Pancreas (tissue), 10 donors: ENCODE measurements at regions not wholly inside any gene's neighbourhood (a gene's known extent, or its start where the extent isn't known, plus 50 kb on each side); places are given as distances from the start of the nearest gene placed in this dataset.

Source experiments
- ATAC-seq, 4 donors: fragments of 200-7000 bp; cut with Tn5 transposase; one replicate each; pipeline versions ENCODE4 v1.8.0 to v1.9.1; 2020; ENCODE audit warnings: mild to moderate bottlenecking in 4 of 4, moderate library complexity in 4 of 4
- DNase-seq, 6 donors: peaks; one replicate each; pipeline ENCODE4 v3.0.0-alpha.2; 2020
- FAIRE-seq: peaks from 2 replicates; lab custom pipeline; 2012; peaks lifted over from hg19 to GRCh38; lab: Jason Lieb, UNC
- H3K27ac ChIP-seq, 4 donors: fragments of 200-600 bp; sonication (generic); 1 replicate in 3 of 4; 2 replicates in 1 of 4; pipeline versions ENCODE4 v1.5.0 to v1.8.0; 2020
- H3K27me3 ChIP-seq, 4 donors: fragments of 200-600 bp; one replicate each; pipeline ENCODE4 v1.8.0; 2021
- H3K36me3 ChIP-seq, 3 donors: fragments of 200-600 bp; sonication (generic) in 1 of 3; one replicate each; pipeline versions ENCODE4 v1.5.0 to v1.8.0; 2020 to 2021
- H3K4me1 ChIP-seq, 3 donors: fragments of 200-600 bp; one replicate each; pipeline ENCODE4 v1.8.0; 2021
- H3K4me3 ChIP-seq, 4 donors: fragments of 200-600 bp; sonication (generic) in 2 of 4; one replicate each; pipeline versions ENCODE4 v1.5.0 to v1.8.0; 2020 to 2021
- H3K9me3 ChIP-seq, 4 donors: fragments of 200-600 bp; one replicate each; pipeline ENCODE4 v1.8.0; 2021
- WGBS, 2 donors: extraction: QIAGEN DNeasy Blood & Tissue Kit; methylation state at CpG; one replicate each; pipeline ENCODE4 v1.1.7; 2013; 5-methylcytosine and 5-hydroxymethylcytosine counted together
- intact Hi-C, 3 donors: fragments of 100-400 bp; cut with DNase I; formaldehyde crosslinking; loops; one replicate each; pipeline versions ENCODE4 v1.11.1 to v1.14.2; 2022
- TF ChIP-seq, protein P1 (sequence below), 4 donors: fragments of 200-600 bp; sonication (generic) in 3 of 4; IDR thresholded peaks; one replicate each; pipeline versions ENCODE4 v1.5.0 to v1.8.0; 2021; ENCODE audit warnings: antibody characterized with exemption in 4 of 4
- donor health status: healthy with polysubstance abuse.
- donor health status: DM: no; HTN: no; CAD: no; lungs with moderate emphysema.
- donor health status: DM: no; HTN: no; CAD: no.
- donor health status: control.
- donor health status: control.
- donor health status: Bipolar disorder and iron deficiency.
- donor health status: DM: yes; HTN: yes; CAD: no.
- donor health status: DM: no; HTN: no; CAD: no.
- donor health status: DM: no; HTN: no; CAD: no.
- donor health status: DM: yes; HTN: yes; CAD: no.

DNA sequence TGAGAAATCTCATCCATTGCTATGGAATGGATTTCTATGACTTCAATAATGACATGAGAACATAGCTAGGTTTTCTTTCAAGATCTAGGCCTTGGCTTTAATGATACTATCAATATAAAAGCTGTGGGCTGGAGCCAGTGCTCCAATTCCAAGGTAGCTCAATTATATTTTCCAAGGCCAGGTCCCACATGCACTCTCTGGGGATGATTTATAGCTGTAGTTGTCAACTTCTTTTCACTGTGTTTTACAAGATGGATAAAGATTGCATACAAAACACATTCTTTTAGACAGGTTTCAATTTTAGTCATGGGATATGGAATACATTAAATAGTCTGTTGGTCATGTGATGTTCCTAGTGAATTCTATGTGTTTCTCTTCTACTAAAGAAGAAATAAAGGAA lies 156.7 kb downstream of the DCAF12L1 start:
- Histone ChIP-seq H3K36me3 (no peaks in the 10 kb centered on the region), H3K4me3 (no peak overlapping the region), H3K4me1 (no peaks in the 10 kb centered on the region), H3K9me3 (no peaks in the 10 kb centered on the region), H3K27me3 (no peaks in the 10 kb centered on the region), H3K27ac (no peak overlapping the region)
- ATAC-seq (no peak), FAIRE-seq (no peak), DNase-seq (no peak)
- TF ChIP-seq, protein P1, sequence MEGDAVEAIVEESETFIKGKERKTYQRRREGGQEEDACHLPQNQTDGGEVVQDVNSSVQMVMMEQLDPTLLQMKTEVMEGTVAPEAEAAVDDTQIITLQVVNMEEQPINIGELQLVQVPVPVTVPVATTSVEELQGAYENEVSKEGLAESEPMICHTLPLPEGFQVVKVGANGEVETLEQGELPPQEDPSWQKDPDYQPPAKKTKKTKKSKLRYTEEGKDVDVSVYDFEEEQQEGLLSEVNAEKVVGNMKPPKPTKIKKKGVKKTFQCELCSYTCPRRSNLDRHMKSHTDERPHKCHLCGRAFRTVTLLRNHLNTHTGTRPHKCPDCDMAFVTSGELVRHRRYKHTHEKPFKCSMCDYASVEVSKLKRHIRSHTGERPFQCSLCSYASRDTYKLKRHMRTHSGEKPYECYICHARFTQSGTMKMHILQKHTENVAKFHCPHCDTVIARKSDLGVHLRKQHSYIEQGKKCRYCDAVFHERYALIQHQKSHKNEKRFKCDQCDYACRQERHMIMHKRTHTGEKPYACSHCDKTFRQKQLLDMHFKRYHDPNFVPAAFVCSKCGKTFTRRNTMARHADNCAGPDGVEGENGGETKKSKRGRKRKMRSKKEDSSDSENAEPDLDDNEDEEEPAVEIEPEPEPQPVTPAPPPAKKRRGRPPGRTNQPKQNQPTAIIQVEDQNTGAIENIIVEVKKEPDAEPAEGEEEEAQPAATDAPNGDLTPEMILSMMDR (IDR thresholded peaks at IDR 0.05), result no peak
- intact Hi-C loops, result no loop called here

DNA sequence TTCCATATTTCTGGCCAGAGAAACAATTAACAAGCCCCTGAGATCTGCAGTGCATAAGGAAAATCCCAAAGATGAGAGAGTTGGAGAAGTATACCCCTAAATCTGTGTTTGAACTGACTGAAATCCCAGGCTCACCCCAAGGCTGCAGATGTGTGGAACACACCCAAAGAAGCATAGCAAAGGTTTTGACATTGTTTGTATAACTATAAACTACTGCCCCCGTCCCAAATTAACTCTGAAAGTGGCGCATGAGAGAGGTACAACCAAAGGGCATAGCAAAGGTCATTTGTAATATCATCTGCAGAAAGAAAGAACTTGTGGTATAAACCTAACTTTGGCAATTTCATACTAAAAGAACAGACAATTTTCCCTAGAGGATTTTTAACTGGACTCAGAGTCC lies 157.9 kb downstream of the DCAF12L1 start:
- Histone ChIP-seq H3K27ac (no peak overlapping the region), H3K27me3 (no peaks in the 10 kb centered on the region), H3K4me1 (no peaks in the 10 kb centered on the region), H3K36me3 (no peaks in the 10 kb centered on the region), H3K4me3 (no peak overlapping the region), H3K9me3 (no peaks in the 10 kb centered on the region)
- DNase-seq (no peak), FAIRE-seq (no peak), ATAC-seq (no peak)
- intact Hi-C loops, result no loop called here
- TF ChIP-seq, protein P1 (IDR thresholded peaks at IDR 0.05), result no peak
- WGBS, 2 donors, result 27 to 34% methylated on average over 2 of the region's 2 CpGs

DNA sequence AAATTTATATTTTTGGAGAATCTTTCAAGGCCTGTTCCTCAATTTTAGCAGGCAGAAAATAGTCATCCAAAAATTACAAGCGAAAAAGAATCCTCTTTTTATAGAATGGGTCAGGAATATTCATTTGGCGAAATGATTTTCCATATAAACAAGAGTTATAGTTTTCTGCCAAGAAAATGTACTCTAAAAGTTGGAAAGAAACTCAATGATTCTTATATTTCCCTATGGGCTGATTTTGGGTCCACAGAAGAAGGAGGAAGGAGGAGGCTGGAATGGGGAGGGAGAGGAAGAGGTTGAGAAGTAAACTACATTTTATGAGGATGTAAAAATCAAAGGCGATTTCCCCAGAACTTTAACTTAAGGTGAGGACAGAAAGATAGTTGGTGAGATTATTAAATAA lies 159.3 kb downstream of the DCAF12L1 start:
- Histone ChIP-seq H3K36me3 (no peaks in the 10 kb centered on the region), H3K27me3 (no peaks in the 10 kb centered on the region), H3K9me3 (no peaks in the 10 kb centered on the region), H3K4me1 (no peaks in the 10 kb centered on the region), H3K27ac (no peak overlapping the region), H3K4me3 (no peak overlapping the region)
- intact Hi-C loops, result no loop called here
- TF ChIP-seq, protein P1 (IDR thresholded peaks at IDR 0.05), result no peak
- FAIRE-seq (no peak), DNase-seq (no peak), ATAC-seq (no peak)
- 42 to 46% methylated on average over 3 of the region's 3 CpGs for WGBS, 2 donors

DNA sequence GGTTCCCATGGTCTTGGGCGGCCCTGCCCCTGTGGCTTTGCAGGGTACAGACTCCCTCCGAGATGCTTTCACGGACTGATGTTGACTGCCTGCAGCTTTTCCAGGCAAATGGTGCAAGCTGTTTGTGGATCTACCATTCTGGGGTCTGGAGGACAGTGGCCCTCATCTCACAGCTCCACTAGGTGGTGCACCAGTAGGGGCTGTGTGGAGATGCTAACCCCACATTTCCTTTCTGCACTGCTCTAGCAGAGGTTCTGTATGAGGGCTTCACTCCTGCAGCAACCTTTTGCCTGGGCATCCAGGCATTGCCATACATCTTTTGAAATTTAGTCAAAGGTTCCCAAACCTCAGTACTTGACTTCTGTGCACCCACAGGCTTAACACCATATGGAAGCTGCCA lies 176.1 kb downstream of the DCAF12L1 start:
- TF ChIP-seq, protein P1 (IDR thresholded peaks at IDR 0.05), result no peak
- WGBS, 2 donors, result 43 to 59% methylated on average over 3 of the region's 3 CpGs
- FAIRE-seq, result no peak
- Histone ChIP-seq H3K4me1 (no peaks in the 10 kb centered on the region), H3K9me3 (no peaks in the 10 kb centered on the region), H3K27me3 (no peaks in the 10 kb centered on the region), H3K4me3 (no peak overlapping the region), H3K27ac (no peak overlapping the region), H3K36me3 (no peaks in the 10 kb centered on the region)
- intact Hi-C loops, result no loop called here
- ATAC-seq, result no peak
- no peak for DNase-seq

DNA sequence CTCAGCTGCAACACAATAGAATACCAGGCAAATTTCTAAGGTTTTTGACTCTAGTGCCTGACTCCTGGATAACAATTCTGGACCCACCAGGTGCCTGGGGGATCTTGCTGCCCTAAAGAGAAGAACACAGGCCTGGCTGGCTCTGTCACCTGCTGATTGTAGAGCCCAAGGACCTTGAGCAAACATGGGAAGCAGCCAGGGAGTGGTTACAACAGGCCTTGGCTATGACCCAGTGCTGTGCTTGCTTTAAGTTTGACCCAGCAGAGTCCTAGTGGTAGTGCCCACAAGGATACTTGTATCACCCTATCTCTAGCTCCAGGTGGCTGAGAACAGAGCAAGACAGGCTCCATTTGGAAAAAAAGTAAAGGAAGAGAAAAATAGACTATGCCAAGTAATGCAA lies 176.8 kb upstream of the DCAF12L2 start:
- Histone ChIP-seq H3K4me3 (no peak overlapping the region), H3K27me3 (no peaks in the 10 kb centered on the region), H3K9me3 (no peaks in the 10 kb centered on the region), H3K4me1 (no peaks in the 10 kb centered on the region), H3K36me3 (no peaks in the 10 kb centered on the region), H3K27ac (no peak overlapping the region)
- intact Hi-C loops, result no loop called here
- TF ChIP-seq, protein P1 (IDR thresholded peaks at IDR 0.05), result no peak
- DNase-seq, result no peak
- FAIRE-seq, result no peak
- no peak for ATAC-seq
